GM21515 (cell line): ENCODE measurements at regions not wholly inside any gene's neighbourhood (a gene's known extent, or its start where the extent isn't known, plus 50 kb on each side); places are given as distances from the start of the nearest gene placed in this dataset.

Experiments used
- ATAC-seq: cut with Tn5 transposase; IDR thresholded peaks from one replicate; pipeline ENCODE4 v1.9.1; 2021; ENCODE audit not compliant: unreplicated experiment

- no peak for ATAC-seq
Measured at GRCh38 chr18:10207682-10208345, 246.6 kb upstream of the APCDD1 start.

- ATAC-seq: no peak
Measured at GRCh38 chr18:10209302-10209701, 245.1 kb upstream of the APCDD1 start.

GRCh38 chr18:10210057-10210633 is 244.3 kb upstream of the APCDD1 start:
- ATAC-seq: no peak

- ATAC-seq: peak; percentile 94
Measured at GRCh38 chr18:10213526-10213925, 240.9 kb upstream of the APCDD1 start.

- no peak for ATAC-seq
Measured at GRCh38 chr18:10215446-10215845, 239.0 kb upstream of the APCDD1 start.

- ATAC-seq: no peak
Measured at GRCh38 chr18:10216791-10217190, 237.6 kb upstream of the APCDD1 start.

- no peak for ATAC-seq
Measured at GRCh38 chr18:10217211-10217610, 237.2 kb upstream of the APCDD1 start.

- ATAC-seq: no peak
Measured at GRCh38 chr18:10225300-10225699, 229.1 kb upstream of the APCDD1 start.

- no peak for ATAC-seq
Measured at GRCh38 chr18:10226971-10227370, 227.5 kb upstream of the APCDD1 start.

GRCh38 chr18:10228326-10228725 is 226.1 kb upstream of the APCDD1 start:
- ATAC-seq: no peak

- no peak for ATAC-seq
Measured at GRCh38 chr18:10229458-10229857, 225.0 kb upstream of the APCDD1 start.

GRCh38 chr18:10230072-10230471 is 224.4 kb upstream of the APCDD1 start:
- ATAC-seq: no peak

- no peak for ATAC-seq
Measured at GRCh38 chr18:10231220-10231619, 223.2 kb upstream of the APCDD1 start.

- ATAC-seq: no peak
Measured at GRCh38 chr18:10232062-10232461, 222.4 kb upstream of the APCDD1 start.

- no peak for ATAC-seq
Measured at GRCh38 chr18:10233082-10233875, 221.2 kb upstream of the APCDD1 start.

GRCh38 chr18:10234281-10234680 is 220.2 kb upstream of the APCDD1 start:
- no peak for ATAC-seq

- ATAC-seq: no peak
Measured at GRCh38 chr18:10234912-10235660, 219.3 kb upstream of the APCDD1 start.

- ATAC-seq: no peak
Measured at GRCh38 chr18:10235661-10235952, 218.8 kb upstream of the APCDD1 start.

- ATAC-seq: no peak
Measured at GRCh38 chr18:10239103-10239502, 215.3 kb upstream of the APCDD1 start.

- ATAC-seq: no peak
Measured at GRCh38 chr18:10239991-10240634, 214.3 kb upstream of the APCDD1 start.

- no peak for ATAC-seq
Measured at GRCh38 chr18:10240973-10241372, 213.5 kb upstream of the APCDD1 start.
